SK-N-SH (cell line): ENCODE measurements at regions not wholly inside any gene's neighbourhood (a gene's known extent, or its start where the extent isn't known, plus 50 kb on each side); places are given as distances from the start of the nearest gene placed in this dataset.

Experiments
- CTCF ChIP-seq: fragments of 200-600 bp; sonication (generic); IDR thresholded peaks from 2 replicates; pipeline ENCODE4 v1.6.1; 2017; ENCODE audit warnings: antibody characterized with exemption, mild to moderate bottlenecking, moderate library complexity
- RAD21 ChIP-seq: IDR thresholded peaks from 2 replicates; pipeline ENCODE4 v1.6.1; 2012; ENCODE audit warnings: mild to moderate bottlenecking, low read length
- REST ChIP-seq: IDR thresholded peaks from 2 replicates; pipeline ENCODE4 v1.6.1; 2012; ENCODE audit warnings: mild to moderate bottlenecking, low read depth, low read length, moderate library complexity
- USF2 ChIP-seq: fragments of 150-350 bp; IDR thresholded peaks from 2 replicates; pipeline ENCODE4 v1.6.1; 2017; ENCODE audit warnings: antibody characterized with exemption, low read length, low read depth, borderline replicate concordance
- YY1 ChIP-seq: IDR thresholded peaks from 2 replicates; pipeline ENCODE4 v1.4.0; 2012; ENCODE audit warnings: low read depth, mild to moderate bottlenecking

GRCh38 chr9:126095546-126096190 lies 231.0 kb upstream of the MVB12B start:
- TF ChIP-seq CTCF (no peak), RAD21 (no peak), USF2 (no peak), REST (no peak), YY1 (no peak)
